Erythroblast (primary cell): ENCODE measurements at regions not wholly inside any gene's neighbourhood (a gene's known extent, or its start where the extent isn't known, plus 50 kb on each side); places are given as distances from the start of the nearest gene placed in this dataset.

Experiments
- GATA1 ChIP-seq: IDR thresholded peaks from 2 replicates; pipeline ENCODE4 v1.6.1; 2011; ENCODE audit warnings: low read depth, mild to moderate bottlenecking, control low read depth, low read length, moderate library complexity
- POLR2A ChIP-seq: IDR thresholded peaks from 2 replicates; pipeline ENCODE4 v1.6.1; 2011; ENCODE audit warnings: mild to moderate bottlenecking, low read length

- TF ChIP-seq POLR2A (no peak), GATA1 (no peak)
Measured at GRCh38 chr5:10854506-10855277, 93.7 kb upstream of the DAP start.
